ENCODE measurements at regions not wholly inside any gene's neighbourhood (a gene's known extent, or its start where the extent isn't known, plus 50 kb on each side); places are given as distances from the start of the nearest gene placed in this dataset.
"Not testable (repeated sequence)": the region's sequence is repeated elsewhere in the genome, so short reads cannot be mapped to it uniquely, and the experiment has no call there.

DNA sequence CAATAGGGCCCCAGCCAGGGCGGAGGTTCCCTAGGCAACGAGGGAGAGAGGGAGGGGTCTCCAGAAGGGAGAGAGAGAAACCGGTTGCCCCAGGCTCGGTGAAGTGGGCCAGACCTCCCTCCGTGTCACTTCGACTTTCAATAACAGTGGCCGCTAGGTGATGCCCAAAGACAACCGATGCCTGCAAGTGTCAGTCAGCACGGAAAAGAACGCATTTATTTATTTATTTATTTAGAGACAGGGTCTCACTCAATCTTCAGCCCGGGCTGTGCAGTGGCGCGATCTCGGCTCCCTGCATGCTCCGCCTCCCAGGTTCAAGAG, 1504.1 kb upstream of the DEFB115 start:
- TF ChIP-seq, protein P1, sequence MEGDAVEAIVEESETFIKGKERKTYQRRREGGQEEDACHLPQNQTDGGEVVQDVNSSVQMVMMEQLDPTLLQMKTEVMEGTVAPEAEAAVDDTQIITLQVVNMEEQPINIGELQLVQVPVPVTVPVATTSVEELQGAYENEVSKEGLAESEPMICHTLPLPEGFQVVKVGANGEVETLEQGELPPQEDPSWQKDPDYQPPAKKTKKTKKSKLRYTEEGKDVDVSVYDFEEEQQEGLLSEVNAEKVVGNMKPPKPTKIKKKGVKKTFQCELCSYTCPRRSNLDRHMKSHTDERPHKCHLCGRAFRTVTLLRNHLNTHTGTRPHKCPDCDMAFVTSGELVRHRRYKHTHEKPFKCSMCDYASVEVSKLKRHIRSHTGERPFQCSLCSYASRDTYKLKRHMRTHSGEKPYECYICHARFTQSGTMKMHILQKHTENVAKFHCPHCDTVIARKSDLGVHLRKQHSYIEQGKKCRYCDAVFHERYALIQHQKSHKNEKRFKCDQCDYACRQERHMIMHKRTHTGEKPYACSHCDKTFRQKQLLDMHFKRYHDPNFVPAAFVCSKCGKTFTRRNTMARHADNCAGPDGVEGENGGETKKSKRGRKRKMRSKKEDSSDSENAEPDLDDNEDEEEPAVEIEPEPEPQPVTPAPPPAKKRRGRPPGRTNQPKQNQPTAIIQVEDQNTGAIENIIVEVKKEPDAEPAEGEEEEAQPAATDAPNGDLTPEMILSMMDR (IDR thresholded peaks at IDR 0.05; ENCODE audit: low read depth, low read length, missing input control) = not testable (repeated sequence)
- TF ChIP-seq RXRA (IDR thresholded peaks at IDR 0.05); GABPA (IDR thresholded peaks at IDR 0.05 in 1 of 2, conservative IDR thresholded peaks at IDR 0.05 in 1 of 2); JUND (IDR thresholded peaks at IDR 0.05): not testable (repeated sequence)

Measured in liver (tissue), 3 donors.